ENCODE measurements at regions not wholly inside any gene's neighbourhood (a gene's known extent, or its start where the extent isn't known, plus 50 kb on each side); places are given as distances from the start of the nearest gene placed in this dataset.

GRCh38 chr9:18208166-18209059, 265.5 kb upstream of the ADAMTSL1 start:
- Mint-ChIP-seq H3K4me3 (no peak overlapping the region), H3K4me1 (ENCODE audit: low read depth) (no peaks in the 10 kb centered on the region), H3K27me3 (ENCODE audit: low read depth) (no peaks in the 10 kb centered on the region), H3K27ac (no peak overlapping the region), H3K9me3 (no peaks in the 10 kb centered on the region), H3K36me3 (ENCODE audit: low read depth) (no peaks in the 10 kb centered on the region)
- no peak for DNase-seq (ENCODE audit: low spot score)

GRCh38 chr9:18215626-18216025, 258.3 kb upstream of the ADAMTSL1 start:
- H3K27me3 Mint-ChIP-seq (ENCODE audit: low read depth) = no peaks in the 10 kb centered on the region
- H3K36me3 Mint-ChIP-seq (ENCODE audit: low read depth) = no peaks in the 10 kb centered on the region
- no peaks in the 10 kb centered on the region for H3K4me1 Mint-ChIP-seq (ENCODE audit: low read depth)
- H3K27ac Mint-ChIP-seq = no peak overlapping the region
- no peaks in the 10 kb centered on the region for H3K9me3 Mint-ChIP-seq
- DNase-seq (ENCODE audit: low spot score) = no peak
- no peak overlapping the region for H3K4me3 Mint-ChIP-seq

- H3K9me3 Mint-ChIP-seq = no peaks in the 10 kb centered on the region
- DNase-seq (ENCODE audit: low spot score) = no peak
- no peaks in the 10 kb centered on the region for H3K36me3 Mint-ChIP-seq (ENCODE audit: low read depth)
- no peak overlapping the region for H3K4me3 Mint-ChIP-seq
- no peaks in the 10 kb centered on the region for H3K4me1 Mint-ChIP-seq (ENCODE audit: low read depth)
- no peaks in the 10 kb centered on the region for H3K27me3 Mint-ChIP-seq (ENCODE audit: low read depth)
- no peak overlapping the region for H3K27ac Mint-ChIP-seq
These were observed 257.6 kb upstream of the ADAMTSL1 start for GRCh38 chr9:18216376-18216775.

- no peaks in the 10 kb centered on the region for H3K36me3 Mint-ChIP-seq (ENCODE audit: low read depth)
- H3K27me3 Mint-ChIP-seq (ENCODE audit: low read depth) = no peaks in the 10 kb centered on the region
- no peak overlapping the region for H3K27ac Mint-ChIP-seq
- no peak for DNase-seq (ENCODE audit: low spot score)
- H3K4me3 Mint-ChIP-seq = no peak overlapping the region
- no peaks in the 10 kb centered on the region for H3K9me3 Mint-ChIP-seq
- H3K4me1 Mint-ChIP-seq (ENCODE audit: low read depth) = no peaks in the 10 kb centered on the region
These were observed 245.9 kb upstream of the ADAMTSL1 start for GRCh38 chr9:18228101-18228500.

- Mint-ChIP-seq H3K27ac (no peak overlapping the region), H3K4me1 (ENCODE audit: low read depth) (no peaks in the 10 kb centered on the region), H3K27me3 (ENCODE audit: low read depth) (no peaks in the 10 kb centered on the region), H3K9me3 (no peaks in the 10 kb centered on the region), H3K4me3 (no peak overlapping the region), H3K36me3 (ENCODE audit: low read depth) (no peaks in the 10 kb centered on the region)
- DNase-seq (ENCODE audit: low spot score) = no peak
These were observed 243.8 kb upstream of the ADAMTSL1 start for GRCh38 chr9:18229992-18230676.

- no peaks in the 10 kb centered on the region for H3K9me3 Mint-ChIP-seq
- H3K27me3 Mint-ChIP-seq (ENCODE audit: low read depth) = no peaks in the 10 kb centered on the region
- H3K27ac Mint-ChIP-seq = no peak overlapping the region
These were observed 240.6 kb upstream of the ADAMTSL1 start for GRCh38 chr9:18233311-18233710.

GRCh38 chr9:18233776-18234445, 240.0 kb upstream of the ADAMTSL1 start:
- no peaks in the 10 kb centered on the region for H3K4me1 Mint-ChIP-seq (ENCODE audit: low read depth)
- no peak overlapping the region for H3K4me3 Mint-ChIP-seq
- H3K36me3 Mint-ChIP-seq (ENCODE audit: low read depth) = no peaks in the 10 kb centered on the region
- H3K27ac Mint-ChIP-seq = no peak overlapping the region
- H3K27me3 Mint-ChIP-seq (ENCODE audit: low read depth) = no peaks in the 10 kb centered on the region
- no peaks in the 10 kb centered on the region for H3K9me3 Mint-ChIP-seq
- no peak for DNase-seq (ENCODE audit: low spot score)

More at GRCh38 chr9:18233311-18233710, 240.6 kb upstream of the ADAMTSL1 start:
- DNase-seq (ENCODE audit: low spot score) = no peak
- Mint-ChIP-seq H3K4me1 (ENCODE audit: low read depth) (no peaks in the 10 kb centered on the region), H3K4me3 (no peak overlapping the region), H3K36me3 (ENCODE audit: low read depth) (no peaks in the 10 kb centered on the region)

- Mint-ChIP-seq H3K27ac (no peak overlapping the region), H3K27me3 (ENCODE audit: low read depth) (no peaks in the 10 kb centered on the region)
These were observed 238.6 kb upstream of the ADAMTSL1 start for GRCh38 chr9:18235181-18235908.

GRCh38 chr9:18236336-18236735, 237.6 kb upstream of the ADAMTSL1 start:
- H3K4me1 Mint-ChIP-seq (ENCODE audit: low read depth) = no peaks in the 10 kb centered on the region
- H3K4me3 Mint-ChIP-seq = no peak overlapping the region
- H3K9me3 Mint-ChIP-seq = no peaks in the 10 kb centered on the region
- H3K36me3 Mint-ChIP-seq (ENCODE audit: low read depth) = no peaks in the 10 kb centered on the region
- no peak for DNase-seq (ENCODE audit: low spot score)
- H3K27ac Mint-ChIP-seq = no peak overlapping the region
- no peaks in the 10 kb centered on the region for H3K27me3 Mint-ChIP-seq (ENCODE audit: low read depth)

More at GRCh38 chr9:18235181-18235908, 238.6 kb upstream of the ADAMTSL1 start:
- Mint-ChIP-seq H3K4me1 (ENCODE audit: low read depth) (no peaks in the 10 kb centered on the region), H3K36me3 (ENCODE audit: low read depth) (no peaks in the 10 kb centered on the region), H3K4me3 (no peak overlapping the region), H3K9me3 (no peaks in the 10 kb centered on the region)
- no peak for DNase-seq (ENCODE audit: low spot score)

GRCh38 chr9:18237776-18238175, 236.2 kb upstream of the ADAMTSL1 start:
- Mint-ChIP-seq H3K4me1 (ENCODE audit: low read depth) (no peaks in the 10 kb centered on the region), H3K4me3 (no peak overlapping the region), H3K27ac (no peak overlapping the region), H3K27me3 (ENCODE audit: low read depth) (no peaks in the 10 kb centered on the region), H3K36me3 (ENCODE audit: low read depth) (no peaks in the 10 kb centered on the region), H3K9me3 (no peaks in the 10 kb centered on the region)
- no peak for DNase-seq (ENCODE audit: low spot score)

GRCh38 chr9:18238254-18238653, 235.7 kb upstream of the ADAMTSL1 start:
- Mint-ChIP-seq H3K27me3 (ENCODE audit: low read depth) (no peaks in the 10 kb centered on the region), H3K9me3 (no peaks in the 10 kb centered on the region), H3K4me3 (no peak overlapping the region), H3K27ac (no peak overlapping the region), H3K4me1 (ENCODE audit: low read depth) (no peaks in the 10 kb centered on the region), H3K36me3 (ENCODE audit: low read depth) (no peaks in the 10 kb centered on the region)
- no peak for DNase-seq (ENCODE audit: low spot score)

- Mint-ChIP-seq H3K9me3 (no peaks in the 10 kb centered on the region), H3K27me3 (ENCODE audit: low read depth) (no peaks in the 10 kb centered on the region), H3K4me3 (no peak overlapping the region), H3K36me3 (ENCODE audit: low read depth) (no peaks in the 10 kb centered on the region), H3K4me1 (ENCODE audit: low read depth) (no peaks in the 10 kb centered on the region), H3K27ac (no peak overlapping the region)
- no peak for DNase-seq (ENCODE audit: low spot score)
These were observed 235.1 kb upstream of the ADAMTSL1 start for GRCh38 chr9:18238752-18239447.

- no peak overlapping the region for H3K27ac Mint-ChIP-seq
- no peaks in the 10 kb centered on the region for H3K27me3 Mint-ChIP-seq (ENCODE audit: low read depth)
- H3K9me3 Mint-ChIP-seq = no peaks in the 10 kb centered on the region
- no peaks in the 10 kb centered on the region for H3K4me1 Mint-ChIP-seq (ENCODE audit: low read depth)
- no peak overlapping the region for H3K4me3 Mint-ChIP-seq
- no peak for DNase-seq (ENCODE audit: low spot score)
- H3K36me3 Mint-ChIP-seq (ENCODE audit: low read depth) = no peaks in the 10 kb centered on the region
These were observed 233.7 kb upstream of the ADAMTSL1 start for GRCh38 chr9:18240213-18240612.

Data from T-helper 2 cell treated with Interferon-gamma antibody and Interleukin-4, amounts not matched to agents 5 μg/mL and 100 μg/mL, for 36 hours (primary cell).